T-helper 1 cell treated with Interleukin-12 subunit alpha and Interleukin-12 subunit beta and Interleukin-4 antibody, amounts not matched to agents 30 μg/mL and 1 μg/mL, for 36 hours (primary cell): ENCODE measurements at regions not wholly inside any gene's neighbourhood (a gene's known extent, or its start where the extent isn't known, plus 50 kb on each side); places are given as distances from the start of the nearest gene placed in this dataset.
"Not testable (repeated sequence)": the region's sequence is repeated elsewhere in the genome, so short reads cannot be mapped to it uniquely, and the experiment has no call there.

ENCODE experiments used
- H3K27ac Mint-ChIP-seq: one replicate; pipeline ENCODE4 v1.8.0; 2021; ENCODE audit warnings: mild to moderate bottlenecking, mixed read lengths
- H3K27me3 Mint-ChIP-seq: one replicate; pipeline ENCODE4 v1.8.0; 2021; ENCODE audit warnings: low read depth, mixed read lengths
- H3K36me3 Mint-ChIP-seq: one replicate; pipeline ENCODE4 v1.8.0; 2021; ENCODE audit warnings: low read depth, mixed read lengths
- H3K4me1 Mint-ChIP-seq: one replicate; pipeline ENCODE4 v1.8.0; 2021; ENCODE audit warnings: low read depth, mixed read lengths
- H3K4me3 Mint-ChIP-seq: one replicate; pipeline ENCODE4 v1.8.0; 2021; ENCODE audit warnings: mild to moderate bottlenecking, moderate library complexity, mixed read lengths
- H3K9me3 Mint-ChIP-seq: one replicate; pipeline ENCODE4 v1.8.0; 2021; ENCODE audit warnings: mixed read lengths

- H3K9me3 Mint-ChIP-seq, H3K27ac Mint-ChIP-seq, H3K27me3 Mint-ChIP-seq, H3K4me3 Mint-ChIP-seq, H3K36me3 Mint-ChIP-seq, H3K4me1 Mint-ChIP-seq: not testable (repeated sequence)
Observed at GRCh38 chr1:206403612-206404307, 66.5 kb upstream of the IKBKE start.

DNA sequence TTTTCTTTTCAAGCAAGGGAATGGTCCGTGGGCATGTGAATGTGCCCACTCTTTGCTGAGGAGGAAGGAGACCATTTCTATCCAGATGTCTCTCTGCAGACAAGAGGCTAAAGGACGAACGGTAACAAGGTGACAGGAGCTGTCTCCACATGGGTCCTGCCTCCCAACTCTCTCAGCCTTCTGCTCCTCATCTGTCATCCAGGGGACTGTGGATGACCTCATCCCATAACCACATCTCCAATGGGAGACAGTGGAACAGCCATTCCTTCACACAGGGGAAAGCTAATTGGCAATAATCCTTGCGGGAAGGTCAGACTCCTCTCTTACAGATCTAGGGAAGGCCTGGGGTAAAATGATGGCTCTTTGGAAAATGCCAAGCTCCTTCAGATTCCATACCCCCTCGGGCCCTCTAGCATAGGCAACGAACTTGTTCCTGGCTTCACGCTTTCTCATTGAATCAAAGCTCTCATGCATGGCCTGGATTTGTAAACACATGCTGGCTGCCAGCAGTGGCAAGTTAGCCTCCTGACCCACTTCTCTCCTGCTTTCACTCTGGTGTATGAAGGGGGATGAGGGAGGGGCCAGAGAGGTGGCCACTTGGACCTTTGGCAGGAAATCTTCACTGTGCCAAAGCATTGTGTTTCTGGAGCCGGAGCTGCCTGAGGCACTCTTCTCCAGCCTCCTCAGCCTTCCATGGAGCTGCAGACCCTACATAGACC lies 65.8 kb upstream of the IKBKE start:
- not testable (repeated sequence) for H3K27me3 Mint-ChIP-seq, H3K9me3 Mint-ChIP-seq, H3K27ac Mint-ChIP-seq, H3K4me3 Mint-ChIP-seq, H3K36me3 Mint-ChIP-seq, H3K4me1 Mint-ChIP-seq

DNA sequence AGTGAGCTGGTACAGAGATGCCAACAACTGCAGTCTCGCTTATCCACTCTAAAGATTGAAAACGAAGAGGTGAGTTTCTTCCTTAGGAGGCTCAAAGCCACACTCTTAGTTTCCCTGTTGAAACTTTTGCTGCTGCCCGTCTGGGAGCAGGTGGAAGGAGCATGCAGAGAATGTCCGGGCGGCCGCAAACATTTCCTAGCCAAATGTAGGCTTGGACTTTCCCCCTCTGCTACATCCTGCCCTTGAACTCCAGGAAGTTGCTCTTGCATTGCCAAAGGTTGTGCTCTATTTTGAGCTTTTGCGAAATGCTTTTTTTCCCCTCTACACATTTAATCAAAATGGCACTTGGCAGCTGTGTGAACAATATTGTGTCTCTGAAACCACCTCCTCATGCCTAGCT lies 65.0 kb upstream of the IKBKE start:
- H3K27me3 Mint-ChIP-seq, H3K36me3 Mint-ChIP-seq: not testable (repeated sequence)

GRCh38 chr1:206408371-206409288 lies 61.6 kb upstream of the IKBKE start:
- H3K4me1 Mint-ChIP-seq, H3K9me3 Mint-ChIP-seq, H3K27me3 Mint-ChIP-seq, H3K4me3 Mint-ChIP-seq, H3K27ac Mint-ChIP-seq: not testable (repeated sequence)
- H3K36me3 Mint-ChIP-seq = peaks cover 14% of the 10 kb centered on the region

More for the DNA sequence above, 65.0 kb upstream of the IKBKE start:
- not testable (repeated sequence) for H3K4me1 Mint-ChIP-seq, H3K27ac Mint-ChIP-seq, H3K9me3 Mint-ChIP-seq, H3K4me3 Mint-ChIP-seq

- no peak overlapping the region for H3K27ac Mint-ChIP-seq
Observed at GRCh38 chr1:206411321-206411720, 59.0 kb upstream of the IKBKE start.

DNA sequence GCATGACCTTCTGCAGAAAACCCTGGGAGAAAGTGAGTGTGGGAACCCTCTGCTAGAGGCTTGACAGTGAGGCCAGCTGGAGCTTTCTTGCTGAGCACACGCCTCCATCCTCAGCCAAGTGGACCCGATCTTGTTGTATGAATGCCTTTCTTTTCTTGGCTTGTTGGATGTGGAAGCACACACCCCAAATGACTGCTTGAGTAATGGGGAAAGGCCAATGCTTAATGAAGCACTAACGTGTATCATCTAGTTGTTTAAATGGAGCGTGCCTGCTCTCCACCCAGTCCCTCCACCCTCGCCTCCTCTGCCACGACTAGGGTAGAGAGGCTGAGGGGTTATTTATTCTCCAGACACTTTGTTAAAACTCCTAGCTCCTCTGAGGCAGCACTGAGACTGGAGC lies 54.3 kb upstream of the IKBKE start:
- Mint-ChIP-seq H3K4me3 (no peak overlapping the region), H3K27ac (no peak overlapping the region), H3K27me3 (no peaks in the 10 kb centered on the region), H3K36me3 (peaks cover 38% of the 10 kb centered on the region), H3K4me1 (peaks cover 11% of the 10 kb centered on the region), H3K9me3 (no peaks in the 10 kb centered on the region)

More at GRCh38 chr1:206411321-206411720, 59.0 kb upstream of the IKBKE start:
- Mint-ChIP-seq H3K9me3 (no peaks in the 10 kb centered on the region), H3K27me3 (no peaks in the 10 kb centered on the region), H3K4me3 (no peak overlapping the region), H3K4me1 (peaks cover 3% of the 10 kb centered on the region), H3K36me3 (peaks cover 26% of the 10 kb centered on the region)

- no peak overlapping the region for H3K4me3 Mint-ChIP-seq
- H3K27ac Mint-ChIP-seq = no peak overlapping the region
- H3K36me3 Mint-ChIP-seq = peaks cover 40% of the 10 kb centered on the region
- peaks cover 11% of the 10 kb centered on the region for H3K4me1 Mint-ChIP-seq
- H3K27me3 Mint-ChIP-seq = no peaks in the 10 kb centered on the region
- no peaks in the 10 kb centered on the region for H3K9me3 Mint-ChIP-seq
Observed at GRCh38 chr1:206417774-206418614, 52.3 kb upstream of the IKBKE start.

DNA sequence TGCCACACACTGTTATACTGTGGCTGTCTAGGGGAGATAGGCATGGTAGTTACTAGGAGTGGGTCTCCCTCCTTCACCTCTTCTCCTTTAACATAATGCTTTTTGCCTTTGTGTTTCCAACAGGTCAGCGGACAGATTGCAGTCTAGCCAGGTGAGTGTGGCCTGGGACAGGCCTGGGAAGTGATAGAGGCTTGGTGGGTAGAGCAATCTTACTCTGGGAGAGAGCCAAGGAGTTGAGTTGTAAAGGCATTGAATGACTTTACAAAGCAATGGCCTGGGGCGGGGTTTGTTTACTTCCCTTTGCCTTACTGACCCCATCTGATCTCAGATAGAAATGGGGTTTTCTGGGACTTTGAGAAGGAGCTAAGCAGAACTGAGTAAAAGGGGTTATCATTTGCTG lies 51.0 kb upstream of the IKBKE start:
- Mint-ChIP-seq H3K4me3 (no peak overlapping the region), H3K27ac (no peak overlapping the region), H3K27me3 (no peaks in the 10 kb centered on the region), H3K4me1 (peaks cover 11% of the 10 kb centered on the region), H3K9me3 (no peaks in the 10 kb centered on the region), H3K36me3 (peaks cover 45% of the 10 kb centered on the region)

DNA sequence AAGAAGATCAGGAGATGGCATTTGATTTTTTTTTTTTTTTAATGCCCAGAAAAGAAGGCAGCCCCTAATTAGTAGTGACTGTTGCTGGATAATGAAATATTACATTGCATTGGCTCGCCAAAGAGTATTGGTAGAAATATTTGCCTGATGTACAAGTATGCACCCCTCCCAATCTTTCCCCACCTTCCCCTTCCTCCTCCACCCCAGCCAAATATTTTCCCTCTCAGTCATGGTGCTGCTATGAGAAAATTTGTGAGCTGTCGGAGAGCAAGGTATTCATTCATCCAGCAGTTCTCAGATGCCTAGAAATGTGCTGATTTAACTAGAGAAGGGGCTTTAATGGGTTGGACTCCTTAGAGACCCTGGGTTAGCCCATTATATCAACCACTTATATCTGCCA lies 50.5 kb upstream of the IKBKE start:
- peaks cover 43% of the 10 kb centered on the region for H3K36me3 Mint-ChIP-seq
- no peaks in the 10 kb centered on the region for H3K9me3 Mint-ChIP-seq
- no peak overlapping the region for H3K27ac Mint-ChIP-seq
- no peaks in the 10 kb centered on the region for H3K27me3 Mint-ChIP-seq
- peaks cover 9% of the 10 kb centered on the region for H3K4me1 Mint-ChIP-seq
- H3K4me3 Mint-ChIP-seq = no peak overlapping the region

- Mint-ChIP-seq H3K27me3 (no peaks in the 10 kb centered on the region), H3K27ac (no peak overlapping the region), H3K36me3 (peaks cover 38% of the 10 kb centered on the region), H3K4me1 (peaks cover 9% of the 10 kb centered on the region), H3K4me3 (no peak overlapping the region), H3K9me3 (no peaks in the 10 kb centered on the region)
Observed at GRCh38 chr1:206420471-206420870, 49.8 kb upstream of the IKBKE start.
